GM13976 (cell line): ENCODE measurements at regions not wholly inside any gene's neighbourhood (a gene's known extent, or its start where the extent isn't known, plus 50 kb on each side); places are given as distances from the start of the nearest gene placed in this dataset.

Experiments used
- DNase-seq: peaks from one replicate; pipeline ENCODE4 v3.0.0; 2012; ENCODE audit warnings: low spot score
- CTCF ChIP-seq: IDR thresholded peaks from 2 replicates; pipeline ENCODE4 v1.5.1; 2012; ENCODE audit warnings: borderline replicate concordance, mild to moderate bottlenecking; ENCODE audit not compliant: insufficient read depth; ENCODE audit errors: extremely low read depth, missing control alignments, control extremely low read depth
- in situ Hi-C: fragments of 300-500 bp; cut with MboI; formaldehyde crosslinking; loops from one replicate; pipeline ENCODE4 v1.12.0; 2022; ENCODE audit warnings: low sequenced_read_pairs, mixed read lengths, inconsistent platforms; ENCODE audit not compliant: unreplicated experiment

GRCh38 chr1:214934045-214934444, 148.5 kb upstream of the KCNK2 start:
- TF ChIP-seq CTCF, result no peak
- DNase-seq, result no peak
- in situ Hi-C loops, result no loop called here

DNA sequence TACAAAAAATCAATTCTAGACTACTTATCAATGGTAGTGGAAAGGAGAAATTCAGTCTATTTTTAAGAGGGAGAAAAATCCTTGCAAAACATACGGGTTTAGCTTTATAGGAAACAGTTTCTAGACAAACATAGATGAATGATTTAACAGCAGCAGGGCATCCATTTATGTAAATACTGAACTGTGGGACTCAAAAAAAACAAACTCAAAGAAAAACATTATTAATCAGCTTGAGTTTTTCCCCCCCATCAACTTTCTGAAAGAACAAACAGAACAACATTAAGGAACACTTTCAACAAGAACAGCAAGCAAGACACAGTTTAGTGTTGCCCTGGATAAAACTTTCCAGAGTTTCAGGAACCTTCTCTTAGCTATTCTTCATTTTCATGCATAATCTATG, 147.3 kb upstream of the KCNK2 start:
- no peak for DNase-seq
- in situ Hi-C loops, result no loop called here
- TF ChIP-seq CTCF, result no peak

GRCh38 chr1:214939180-214939579, 143.4 kb upstream of the KCNK2 start:
- in situ Hi-C loops, result no loop called here
- DNase-seq, result no peak
- no peak for TF ChIP-seq CTCF

GRCh38 chr1:214941061-214941460, 141.5 kb upstream of the KCNK2 start:
- in situ Hi-C loops, result no loop called here
- no peak for DNase-seq
- no peak for TF ChIP-seq CTCF

GRCh38 chr1:214943054-214943453, 139.5 kb upstream of the KCNK2 start:
- DNase-seq, result no peak
- no peak for TF ChIP-seq CTCF
- in situ Hi-C loops, result no loop called here

- no peak for TF ChIP-seq CTCF
- no peak for DNase-seq
- in situ Hi-C loops, result no loop called here
These were observed 135.9 kb upstream of the KCNK2 start for GRCh38 chr1:214946615-214947014.

DNA sequence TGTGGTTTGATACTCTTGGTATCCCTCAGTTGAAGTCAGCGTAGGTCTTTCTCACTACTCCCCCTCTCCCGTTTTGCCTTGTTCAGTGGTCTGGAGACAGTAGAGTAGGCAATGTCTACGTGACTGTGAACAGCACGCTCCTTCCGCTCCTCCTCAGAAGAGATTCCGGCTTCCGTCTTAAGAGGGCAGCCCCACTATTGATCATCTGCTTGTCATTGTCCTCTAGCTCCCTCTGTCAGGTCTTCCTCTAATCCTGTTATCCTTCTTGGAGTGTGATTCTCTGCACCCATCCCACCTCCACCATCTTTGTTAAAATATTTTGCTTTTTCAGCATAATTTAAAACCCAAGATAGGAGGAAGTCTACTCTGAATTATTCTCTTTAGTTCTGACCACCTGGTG, 129.9 kb upstream of the KCNK2 start:
- no peak for TF ChIP-seq CTCF
- in situ Hi-C loops, result no loop called here
- DNase-seq, result no peak
